LHCN-M2 (cell line): ENCODE measurements at regions not wholly inside any gene's neighbourhood (a gene's known extent, or its start where the extent isn't known, plus 50 kb on each side); places are given as distances from the start of the nearest gene placed in this dataset.

Source experiments
- DNase-seq: peaks from one replicate; pipeline ENCODE4 v3.0.0-alpha.2; 2012; ENCODE audit warnings: low read depth

GRCh38 chr5:141747152-141748141, 65.4 kb upstream of the ARAP3 start:
- peak; percentile 11 for DNase-seq

- DNase-seq = no peak
These were observed 64.4 kb upstream of the ARAP3 start for GRCh38 chr5:141746395-141746794.

- no peak for DNase-seq
These were observed 63.4 kb upstream of the ARAP3 start for GRCh38 chr5:141745390-141745789.

- DNase-seq = no peak
These were observed 61.8 kb upstream of the ARAP3 start for GRCh38 chr5:141743866-141744272.

GRCh38 chr5:141742866-141743851, 61.1 kb upstream of the ARAP3 start:
- peak; percentile 7 for DNase-seq

- DNase-seq = no peak
These were observed 60.1 kb upstream of the ARAP3 start for GRCh38 chr5:141742144-141742543.

- DNase-seq = no peak
These were observed 58.9 kb upstream of the ARAP3 start for GRCh38 chr5:141740885-141741284.

GRCh38 chr5:141737535-141737934, 55.5 kb upstream of the ARAP3 start:
- no peak for DNase-seq

GRCh38 chr5:141735823-141736222, 53.8 kb upstream of the ARAP3 start:
- DNase-seq = no peak

- DNase-seq = peak; percentile 46
These were observed 52.6 kb upstream of the ARAP3 start for GRCh38 chr5:141734501-141735229.

- DNase-seq = no peak
These were observed 51.2 kb upstream of the ARAP3 start for GRCh38 chr5:141733198-141733597.

GRCh38 chr5:141732417-141732816, 50.4 kb upstream of the ARAP3 start:
- no peak for DNase-seq
